ENCODE measurements at regions not wholly inside any gene's neighbourhood (a gene's known extent, or its start where the extent isn't known, plus 50 kb on each side); places are given as distances from the start of the nearest gene placed in this dataset.
"Not testable (repeated sequence)": the region's sequence is repeated elsewhere in the genome, so short reads cannot be mapped to it uniquely, and the experiment has no call there.

DNA sequence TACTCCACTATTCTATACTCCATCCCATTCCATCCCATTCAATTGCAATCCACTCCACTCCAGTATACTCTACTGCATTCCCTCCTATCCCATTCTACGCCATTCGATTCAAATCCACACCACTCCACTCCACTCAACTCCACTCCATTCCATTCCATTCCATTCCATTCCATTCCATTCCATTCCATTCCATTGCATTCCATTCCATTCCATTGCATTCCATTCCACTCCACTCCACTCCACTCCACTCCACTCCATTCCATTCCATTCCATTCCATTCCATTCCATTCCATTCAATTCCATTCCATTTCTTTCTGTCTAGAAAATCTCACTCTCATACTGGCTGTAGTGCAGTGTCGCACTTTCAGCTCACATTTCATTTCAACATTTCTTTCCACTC lies 1129.4 kb downstream of the TSPY10 start:
- not testable (repeated sequence) for TF ChIP-seq POLR2A (IDR thresholded peaks at IDR 0.05)
- TF ChIP-seq, protein P1, sequence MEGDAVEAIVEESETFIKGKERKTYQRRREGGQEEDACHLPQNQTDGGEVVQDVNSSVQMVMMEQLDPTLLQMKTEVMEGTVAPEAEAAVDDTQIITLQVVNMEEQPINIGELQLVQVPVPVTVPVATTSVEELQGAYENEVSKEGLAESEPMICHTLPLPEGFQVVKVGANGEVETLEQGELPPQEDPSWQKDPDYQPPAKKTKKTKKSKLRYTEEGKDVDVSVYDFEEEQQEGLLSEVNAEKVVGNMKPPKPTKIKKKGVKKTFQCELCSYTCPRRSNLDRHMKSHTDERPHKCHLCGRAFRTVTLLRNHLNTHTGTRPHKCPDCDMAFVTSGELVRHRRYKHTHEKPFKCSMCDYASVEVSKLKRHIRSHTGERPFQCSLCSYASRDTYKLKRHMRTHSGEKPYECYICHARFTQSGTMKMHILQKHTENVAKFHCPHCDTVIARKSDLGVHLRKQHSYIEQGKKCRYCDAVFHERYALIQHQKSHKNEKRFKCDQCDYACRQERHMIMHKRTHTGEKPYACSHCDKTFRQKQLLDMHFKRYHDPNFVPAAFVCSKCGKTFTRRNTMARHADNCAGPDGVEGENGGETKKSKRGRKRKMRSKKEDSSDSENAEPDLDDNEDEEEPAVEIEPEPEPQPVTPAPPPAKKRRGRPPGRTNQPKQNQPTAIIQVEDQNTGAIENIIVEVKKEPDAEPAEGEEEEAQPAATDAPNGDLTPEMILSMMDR (IDR thresholded peaks at IDR 0.05), result not testable (repeated sequence)
